ENCODE measurements at regions not wholly inside any gene's neighbourhood (a gene's known extent, or its start where the extent isn't known, plus 50 kb on each side); places are given as distances from the start of the nearest gene placed in this dataset.

DNA sequence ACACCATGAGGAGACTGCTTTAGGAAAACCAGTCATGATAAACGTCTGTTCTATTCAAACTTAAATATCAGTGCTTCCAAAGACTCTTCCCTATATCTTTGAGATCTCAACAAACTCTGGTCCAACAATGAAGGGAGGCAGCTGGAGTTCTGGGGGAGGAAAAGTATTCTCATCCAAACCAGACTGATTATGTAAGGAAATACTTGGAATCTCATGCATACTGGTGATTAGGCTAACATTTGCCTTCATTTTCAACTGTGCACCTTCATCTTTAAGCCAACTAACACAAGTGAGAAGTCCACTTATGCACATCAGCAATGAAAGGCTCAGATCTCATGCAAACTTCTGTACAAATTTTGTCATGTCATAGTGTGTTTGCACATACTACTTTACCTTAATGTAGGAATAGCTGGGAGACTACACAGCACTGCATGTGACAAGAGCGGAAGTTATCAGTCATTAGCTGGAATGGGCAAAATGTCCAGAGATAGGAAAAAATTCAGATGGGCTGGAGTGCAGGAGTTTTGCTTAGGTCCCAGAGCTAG, 67.5 kb upstream of the STK17B start:
- no peak overlapping the region for H3K27ac ChIP-seq (ENCODE audit: insufficient read depth, low read length)
- no peak overlapping the region for H3K4me3 ChIP-seq (replicated peaks in 1 of 4; ENCODE audit: control extremely low read depth in 1 of 4, insufficient read depth in 1 of 4, low read depth in 3 of 4, low read length in 4 of 4)
- H3K36me3 ChIP-seq (ENCODE audit: control insufficient read depth, insufficient read depth, low read length), result no peaks in the 10 kb centered on the region
- H3K4me1 ChIP-seq (ENCODE audit: control insufficient read depth, extremely low read depth, insufficient read depth, low read length), result peaks cover 9% of the 10 kb centered on the region
- no peaks in the 10 kb centered on the region for H3K27me3 ChIP-seq (ENCODE audit: control insufficient read depth, insufficient read depth, low read length)
- no peaks in the 10 kb centered on the region for H3K9me3 ChIP-seq (ENCODE audit: control insufficient read depth, insufficient read depth, low read depth, low read length)
- H3K4me2 ChIP-seq (ENCODE audit: extremely low read depth, insufficient read depth, low read length), result no peak overlapping the region
- DNase-seq (ENCODE audit: low read depth in 2 of 2), result peak in 1 of 2 donors; percentile 77
- no peaks in the 10 kb centered on the region for H3K79me2 ChIP-seq (ENCODE audit: control insufficient read depth, insufficient read depth, low read length)
- H4K20me1 ChIP-seq (ENCODE audit: control insufficient read depth, extremely low read depth, insufficient read depth, low read length), result no peaks in the 10 kb centered on the region
- TF ChIP-seq EZH2 (IDR thresholded peaks at IDR 0.05; ENCODE audit: low read length, missing control alignments), result no peak
- TF ChIP-seq, protein P1, sequence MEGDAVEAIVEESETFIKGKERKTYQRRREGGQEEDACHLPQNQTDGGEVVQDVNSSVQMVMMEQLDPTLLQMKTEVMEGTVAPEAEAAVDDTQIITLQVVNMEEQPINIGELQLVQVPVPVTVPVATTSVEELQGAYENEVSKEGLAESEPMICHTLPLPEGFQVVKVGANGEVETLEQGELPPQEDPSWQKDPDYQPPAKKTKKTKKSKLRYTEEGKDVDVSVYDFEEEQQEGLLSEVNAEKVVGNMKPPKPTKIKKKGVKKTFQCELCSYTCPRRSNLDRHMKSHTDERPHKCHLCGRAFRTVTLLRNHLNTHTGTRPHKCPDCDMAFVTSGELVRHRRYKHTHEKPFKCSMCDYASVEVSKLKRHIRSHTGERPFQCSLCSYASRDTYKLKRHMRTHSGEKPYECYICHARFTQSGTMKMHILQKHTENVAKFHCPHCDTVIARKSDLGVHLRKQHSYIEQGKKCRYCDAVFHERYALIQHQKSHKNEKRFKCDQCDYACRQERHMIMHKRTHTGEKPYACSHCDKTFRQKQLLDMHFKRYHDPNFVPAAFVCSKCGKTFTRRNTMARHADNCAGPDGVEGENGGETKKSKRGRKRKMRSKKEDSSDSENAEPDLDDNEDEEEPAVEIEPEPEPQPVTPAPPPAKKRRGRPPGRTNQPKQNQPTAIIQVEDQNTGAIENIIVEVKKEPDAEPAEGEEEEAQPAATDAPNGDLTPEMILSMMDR (conservative IDR thresholded peaks at IDR 0.05 in 1 of 2, IDR thresholded peaks at IDR 0.05 in 1 of 2; ENCODE audit: low read depth in 1 of 2, low read length in 2 of 2), result no peak
- no peak overlapping the region for H2AFZ ChIP-seq (ENCODE audit: low read length)
- H3K9ac ChIP-seq (ENCODE audit: insufficient read depth, low read length), result no peak overlapping the region

DNA sequence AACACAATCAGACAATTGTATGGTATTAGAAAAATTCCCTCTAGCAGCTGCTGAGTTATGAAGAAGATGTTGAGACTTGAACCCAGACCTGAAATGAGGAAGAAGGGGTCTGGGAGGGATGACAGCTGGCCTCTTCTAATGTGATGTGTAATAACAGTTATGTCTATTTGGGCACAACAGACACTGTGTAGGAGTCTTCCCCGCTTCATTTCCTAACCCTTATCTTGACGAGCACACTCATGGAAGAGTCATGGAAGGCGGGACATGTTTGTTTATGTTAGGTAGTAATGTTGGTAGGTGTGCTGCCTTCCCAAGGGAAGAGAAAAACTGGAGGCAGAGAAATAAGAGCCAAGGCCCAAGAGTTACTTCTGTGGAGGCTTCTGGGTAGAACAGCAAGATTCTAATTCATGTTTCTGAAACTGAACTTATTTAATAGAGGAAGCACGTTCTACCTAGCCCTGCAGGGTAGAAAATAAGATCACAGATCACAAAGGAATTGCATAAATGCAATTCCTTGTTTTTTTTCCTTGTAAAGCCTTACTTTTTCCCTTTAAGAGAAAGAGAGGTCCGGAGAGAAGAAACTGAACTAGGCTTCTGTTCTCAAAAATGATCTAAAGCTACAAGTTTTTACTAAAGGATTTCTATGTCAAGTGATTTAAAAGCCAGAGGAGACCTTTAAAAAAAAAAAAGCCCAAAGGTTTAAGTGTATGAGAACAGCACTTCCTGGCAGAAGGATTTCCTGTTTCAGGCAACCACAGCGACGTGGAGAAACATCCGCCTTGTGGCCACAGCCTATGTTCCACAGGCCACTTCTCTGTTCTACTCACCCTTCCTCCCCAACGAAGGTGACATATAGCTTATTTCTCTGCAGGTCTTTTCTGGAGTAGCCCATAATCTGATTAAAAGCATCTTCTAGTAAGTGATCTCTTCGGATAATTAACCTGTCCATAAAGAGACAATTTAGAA, 68.5 kb upstream of the STK17B start:
- H2AFZ ChIP-seq (ENCODE audit: low read length), result no peak overlapping the region
- H3K36me3 ChIP-seq (ENCODE audit: control insufficient read depth, insufficient read depth, low read length), result no peaks in the 10 kb centered on the region
- no peak overlapping the region for H3K9ac ChIP-seq (ENCODE audit: insufficient read depth, low read length)
- no peak overlapping the region for H3K4me3 ChIP-seq (replicated peaks in 1 of 4; ENCODE audit: control extremely low read depth in 1 of 4, insufficient read depth in 1 of 4, low read depth in 3 of 4, low read length in 4 of 4)
- DNase-seq (ENCODE audit: low read depth in 2 of 2), result peak; percentile 64 to 86
- TF ChIP-seq EZH2 (IDR thresholded peaks at IDR 0.05; ENCODE audit: low read length, missing control alignments), result no peak
- TF ChIP-seq, protein P1 (conservative IDR thresholded peaks at IDR 0.05 in 1 of 2, IDR thresholded peaks at IDR 0.05 in 1 of 2; ENCODE audit: low read depth in 1 of 2, low read length in 2 of 2), result peak in 1 of 2 donors; percentile 15
- no peak overlapping the region for H3K27ac ChIP-seq (ENCODE audit: insufficient read depth, low read length)
- no peaks in the 10 kb centered on the region for H3K9me3 ChIP-seq (ENCODE audit: control insufficient read depth, insufficient read depth, low read depth, low read length)
- H4K20me1 ChIP-seq (ENCODE audit: control insufficient read depth, extremely low read depth, insufficient read depth, low read length), result no peaks in the 10 kb centered on the region
- no peak overlapping the region for H3K4me2 ChIP-seq (ENCODE audit: extremely low read depth, insufficient read depth, low read length)
- H3K4me1 ChIP-seq (ENCODE audit: control insufficient read depth, extremely low read depth, insufficient read depth, low read length), result peaks cover 9% of the 10 kb centered on the region
- no peaks in the 10 kb centered on the region for H3K27me3 ChIP-seq (ENCODE audit: control insufficient read depth, insufficient read depth, low read length)
- H3K79me2 ChIP-seq (ENCODE audit: control insufficient read depth, insufficient read depth, low read length), result no peaks in the 10 kb centered on the region

DNA sequence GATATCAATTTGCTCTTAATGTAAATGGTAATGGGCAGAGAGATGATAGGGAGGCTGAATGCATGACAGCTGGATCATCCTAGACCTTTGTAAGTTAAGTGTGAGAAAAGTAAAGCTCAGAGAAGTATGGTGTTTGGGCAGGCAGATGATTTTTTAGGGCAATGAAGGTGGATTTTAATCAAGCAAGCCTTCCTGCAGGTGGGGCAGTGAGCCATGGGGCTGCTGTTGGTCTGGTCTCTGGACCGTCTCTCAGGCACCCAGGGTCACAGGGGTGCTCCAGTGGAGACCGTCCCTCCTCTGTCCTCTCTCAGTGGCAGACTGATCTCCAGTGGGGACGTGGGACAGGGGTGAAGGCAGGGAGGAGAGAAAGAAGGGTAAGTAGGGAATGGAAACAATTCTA, 69.8 kb upstream of the STK17B start:
- DNase-seq (ENCODE audit: low read depth in 2 of 2), result no peak
- H3K27ac ChIP-seq (ENCODE audit: insufficient read depth, low read length), result no peak overlapping the region
- H3K4me3 ChIP-seq (replicated peaks in 1 of 4; ENCODE audit: control extremely low read depth in 1 of 4, insufficient read depth in 1 of 4, low read depth in 3 of 4, low read length in 4 of 4), result no peak overlapping the region
- TF ChIP-seq, protein P1 (conservative IDR thresholded peaks at IDR 0.05 in 1 of 2, IDR thresholded peaks at IDR 0.05 in 1 of 2; ENCODE audit: low read depth in 1 of 2, low read length in 2 of 2), result no peak
- no peak for TF ChIP-seq EZH2 (IDR thresholded peaks at IDR 0.05; ENCODE audit: low read length, missing control alignments)
- no peak overlapping the region for H3K4me2 ChIP-seq (ENCODE audit: extremely low read depth, insufficient read depth, low read length)
- no peaks in the 10 kb centered on the region for H4K20me1 ChIP-seq (ENCODE audit: control insufficient read depth, extremely low read depth, insufficient read depth, low read length)
- H3K79me2 ChIP-seq (ENCODE audit: control insufficient read depth, insufficient read depth, low read length), result no peaks in the 10 kb centered on the region
- no peaks in the 10 kb centered on the region for H3K27me3 ChIP-seq (ENCODE audit: control insufficient read depth, insufficient read depth, low read length)
- H3K4me1 ChIP-seq (ENCODE audit: control insufficient read depth, extremely low read depth, insufficient read depth, low read length), result peaks cover 9% of the 10 kb centered on the region
- no peaks in the 10 kb centered on the region for H3K36me3 ChIP-seq (ENCODE audit: control insufficient read depth, insufficient read depth, low read length)
- no peak overlapping the region for H3K9ac ChIP-seq (ENCODE audit: insufficient read depth, low read length)
- no peak overlapping the region for H2AFZ ChIP-seq (ENCODE audit: low read length)
- no peaks in the 10 kb centered on the region for H3K9me3 ChIP-seq (ENCODE audit: control insufficient read depth, insufficient read depth, low read depth, low read length)
